ENCODE measurements at regions not wholly inside any gene's neighbourhood (a gene's known extent, or its start where the extent isn't known, plus 50 kb on each side); places are given as distances from the start of the nearest gene placed in this dataset.
A peak's percentile ranks its signal among the peaks of the same experiment; 100 is the strongest.

DNA sequence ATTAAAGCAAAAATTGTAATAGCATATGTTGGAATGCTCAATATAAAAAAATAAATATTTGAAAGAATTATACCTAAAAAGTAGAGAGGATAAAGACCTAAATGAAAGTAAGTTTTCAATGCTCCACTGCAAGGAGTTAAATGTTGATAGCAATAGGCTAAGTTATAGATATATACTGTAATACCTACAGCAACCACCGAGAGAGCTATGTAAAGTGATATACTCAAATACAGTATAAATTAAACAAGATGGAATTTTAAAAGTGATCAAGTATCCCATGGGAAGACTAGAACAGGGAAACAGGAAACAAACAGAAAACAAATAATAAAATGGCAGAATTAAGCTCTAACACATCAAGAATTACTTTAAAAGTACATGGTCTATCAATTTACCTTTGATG is 73.9 kb downstream of the CASP3 start:
- DNase-seq (ENCODE audit: low read depth): no peak

DNA sequence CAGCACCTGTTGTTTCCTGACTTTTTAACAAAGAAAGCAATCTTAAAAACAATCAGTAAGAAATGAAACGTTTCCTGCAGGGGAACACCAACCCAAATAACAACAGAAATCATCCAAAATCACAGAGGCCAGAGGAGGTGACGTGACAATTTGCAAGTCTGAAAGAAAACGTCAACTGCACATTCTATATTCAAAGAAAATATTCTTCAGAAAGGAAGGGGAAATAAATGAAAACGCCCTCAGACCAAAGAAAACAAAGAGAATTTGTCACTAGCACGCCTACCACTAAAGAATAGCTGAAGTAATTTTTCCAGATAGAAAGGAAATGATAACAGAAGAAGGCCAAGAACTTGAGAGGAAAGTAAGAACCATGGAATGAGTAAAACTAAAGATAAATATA is 74.4 kb downstream of the CASP3 start:
- no peak for DNase-seq (ENCODE audit: low read depth)

DNA sequence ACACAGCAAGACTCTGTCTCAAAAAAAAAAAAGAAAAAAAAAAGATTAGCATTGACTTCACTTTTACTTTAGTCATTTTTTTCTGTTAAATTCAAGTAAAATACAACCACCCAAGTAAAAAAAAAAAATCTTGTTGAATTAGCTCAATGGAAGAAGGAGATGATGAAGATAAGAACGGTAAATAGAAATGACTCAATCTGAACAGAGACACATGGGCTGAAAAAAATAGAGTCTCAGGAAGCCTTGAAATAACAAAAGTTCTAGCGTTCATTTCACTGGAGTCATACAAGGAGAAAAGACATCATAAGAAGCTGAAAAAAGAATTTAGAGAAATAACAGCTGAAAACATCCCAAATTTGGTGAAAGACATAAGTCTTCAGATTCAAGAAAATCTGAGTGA is 75.5 kb downstream of the CASP3 start:
- no peak for DNase-seq (ENCODE audit: low read depth)

DNA sequence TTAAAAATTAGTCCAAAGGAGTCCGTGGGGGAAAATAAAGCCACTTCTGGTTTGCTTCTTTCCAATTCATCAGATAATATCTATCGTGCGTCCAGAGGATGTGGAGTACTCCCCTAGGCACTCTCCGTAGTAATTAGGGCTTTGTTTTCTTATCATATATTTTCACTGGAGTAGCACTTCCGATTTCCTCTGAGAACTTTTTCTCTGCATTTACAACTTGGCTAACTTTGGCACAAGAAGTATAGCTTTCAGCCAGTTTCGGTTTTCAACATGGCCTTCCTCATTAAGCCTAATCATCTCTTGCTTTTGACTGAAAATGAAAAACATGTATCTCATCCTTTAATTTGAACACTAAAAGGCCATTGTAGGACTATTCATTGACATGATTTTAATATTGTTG is 80.5 kb downstream of the CASP3 start:
- DNase-seq (ENCODE audit: low read depth): no peak

DNA sequence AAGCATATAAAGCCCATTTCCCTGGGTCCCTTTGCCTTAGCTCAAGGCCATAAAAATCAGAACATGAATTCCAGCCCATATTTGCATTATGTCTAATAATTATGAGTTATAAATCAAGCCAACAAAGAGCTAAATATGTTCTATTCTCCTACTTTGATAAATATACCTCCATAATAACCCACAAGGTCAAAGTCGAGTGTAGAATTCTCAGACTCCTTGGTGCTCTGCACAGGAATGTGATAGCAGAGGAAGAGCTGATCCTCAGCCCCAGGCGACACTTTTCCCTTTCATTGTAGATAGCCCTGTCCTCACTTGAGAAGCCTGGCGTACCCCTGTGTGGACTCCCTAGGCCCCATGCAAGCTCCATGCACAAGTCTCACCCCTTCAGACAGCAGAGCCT is 85.6 kb downstream of the CASP3 start:
- DNase-seq (ENCODE audit: low read depth): no peak

DNA sequence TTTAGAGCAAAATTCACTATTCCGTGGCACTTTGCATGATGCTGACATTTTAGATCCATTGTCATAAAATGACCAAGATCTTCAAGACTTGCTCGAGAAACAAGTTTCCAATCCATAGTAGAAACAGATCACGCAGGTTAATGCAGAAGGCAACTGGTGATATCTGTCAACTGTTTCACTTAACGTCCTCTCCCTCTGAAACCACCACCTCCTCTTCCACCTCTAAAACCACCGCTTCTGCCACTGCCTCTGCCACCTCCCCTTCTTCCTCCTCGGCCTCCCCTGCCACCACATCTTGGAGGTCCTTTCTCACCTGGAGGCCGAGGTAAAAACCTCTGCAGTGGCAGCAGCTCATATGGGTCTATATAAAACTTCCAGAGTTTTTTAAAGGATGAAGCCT is 84.6 kb upstream of the IRF2 start:
- DNase-seq (ENCODE audit: low read depth): no peak

DNA sequence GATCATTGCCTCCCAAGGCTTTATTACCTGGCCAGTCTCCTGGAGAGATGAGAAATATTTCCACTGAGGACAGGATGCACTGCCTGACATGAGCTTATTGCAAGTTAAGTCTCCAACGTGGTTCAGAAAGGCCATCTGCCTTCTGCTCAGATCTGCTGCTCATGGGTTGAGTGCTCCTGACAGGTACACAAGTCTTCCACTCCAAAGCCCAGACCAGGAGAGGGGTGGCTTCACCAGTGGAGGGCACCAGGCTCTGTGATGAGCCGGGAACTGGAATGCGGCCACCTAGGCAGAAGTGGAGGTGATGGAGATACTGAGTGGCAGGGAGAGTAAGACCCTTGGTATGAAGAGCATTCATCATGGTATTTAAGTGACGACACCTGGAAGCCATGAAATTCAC is 79.5 kb upstream of the IRF2 start:
- DNase-seq (ENCODE audit: low read depth): no peak

DNA sequence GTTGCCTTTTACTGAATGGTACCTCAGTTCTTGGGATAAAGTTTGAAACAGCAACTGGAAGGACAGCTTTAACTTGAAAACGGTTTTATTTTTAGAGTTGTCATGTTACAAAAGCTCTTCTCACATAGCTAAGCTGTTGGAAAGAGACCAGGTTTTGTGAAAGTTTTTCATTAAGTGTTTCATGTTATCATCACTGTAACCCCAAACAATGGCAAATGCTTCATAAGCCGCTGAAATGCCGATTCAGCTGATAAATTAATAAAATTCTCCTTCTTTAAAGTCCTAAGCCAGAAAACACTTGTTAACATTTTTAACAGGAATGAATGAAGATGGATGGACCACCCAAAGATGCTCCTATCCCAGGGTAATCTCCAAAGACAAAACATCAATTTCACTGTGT is 76.1 kb upstream of the IRF2 start:
- no peak for DNase-seq (ENCODE audit: low read depth)

DNA sequence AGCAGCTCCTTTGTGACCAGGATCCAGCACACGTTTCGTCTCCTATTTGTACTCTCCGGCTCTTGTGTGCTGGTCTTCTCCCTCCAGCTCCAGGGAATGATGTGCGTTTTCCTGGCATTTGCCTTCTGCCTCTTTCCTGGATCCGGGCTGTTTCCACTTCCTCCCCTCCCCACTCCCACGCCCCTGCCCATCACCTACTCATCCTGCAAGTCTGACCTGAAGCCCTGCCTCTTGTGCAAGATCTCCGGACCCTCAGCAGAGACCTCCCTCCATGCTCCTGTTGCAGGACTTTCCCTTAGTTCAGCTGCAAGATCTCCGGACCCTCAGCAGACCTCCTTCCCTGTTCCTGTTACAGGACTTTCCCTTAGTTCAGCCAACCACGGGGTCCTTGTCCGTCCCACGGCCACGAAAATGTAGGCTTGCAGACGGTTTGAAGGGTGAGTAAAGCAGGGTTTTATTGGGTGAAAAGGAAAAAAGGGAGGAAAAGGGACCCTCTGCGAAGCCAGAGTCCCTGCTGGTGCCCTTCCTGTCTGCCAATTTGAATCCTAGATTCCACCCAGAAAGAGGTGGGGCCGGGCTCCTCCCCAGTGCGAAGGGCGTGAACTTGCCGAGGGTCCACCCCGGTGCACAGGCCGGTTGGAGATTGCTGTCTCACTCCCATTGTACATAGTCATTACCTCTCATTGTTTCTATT is 74.4 kb upstream of the IRF2 start:
- no peak for DNase-seq (ENCODE audit: low read depth)

DNA sequence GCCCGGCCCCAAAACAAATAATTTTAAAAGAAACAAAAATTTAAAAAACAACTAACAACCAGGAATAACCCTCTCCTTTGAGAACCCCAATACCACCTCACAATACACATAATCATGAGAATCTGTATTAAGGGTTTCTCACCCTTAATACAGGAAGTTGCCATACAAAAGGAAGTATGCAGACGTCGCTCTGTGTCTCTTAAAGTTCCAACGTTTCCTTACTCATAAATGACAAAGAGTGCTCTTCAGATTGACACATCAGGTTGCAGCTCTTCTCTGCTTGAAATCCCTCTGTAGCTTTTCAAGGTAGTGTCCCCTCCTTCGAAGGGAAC is 73.9 kb upstream of the IRF2 start:
- DNase-seq (ENCODE audit: low read depth): no peak

DNA sequence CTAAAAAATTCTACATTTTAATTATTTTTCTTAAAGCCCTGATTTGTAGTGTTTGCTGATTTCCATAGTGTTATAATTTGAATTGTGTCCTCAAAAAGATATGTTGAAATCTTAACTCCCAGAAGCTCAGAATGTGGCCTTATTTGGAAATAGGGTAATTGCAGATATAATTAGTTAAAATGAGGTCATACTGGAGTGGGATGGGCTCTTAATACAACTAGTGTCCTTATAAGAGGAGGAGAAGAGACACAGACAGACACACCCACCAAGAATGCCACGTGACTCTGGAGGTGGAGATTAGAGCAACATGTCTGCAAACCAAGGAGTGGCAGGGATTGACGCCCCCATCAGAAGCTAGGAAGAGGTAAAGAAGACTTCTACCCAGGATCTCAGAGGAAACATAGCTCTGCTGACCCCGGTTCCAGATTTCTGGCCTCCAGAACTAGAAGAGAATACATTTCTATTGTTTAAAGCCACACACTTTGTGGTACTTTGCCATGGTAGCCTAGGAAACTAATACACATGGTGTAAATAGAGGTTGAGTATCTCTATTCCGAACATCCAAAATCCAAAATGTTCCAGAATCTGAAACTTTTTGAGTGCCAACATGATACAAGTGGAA is 70.5 kb upstream of the IRF2 start:
- DNase-seq (ENCODE audit: low read depth): no peak

DNA sequence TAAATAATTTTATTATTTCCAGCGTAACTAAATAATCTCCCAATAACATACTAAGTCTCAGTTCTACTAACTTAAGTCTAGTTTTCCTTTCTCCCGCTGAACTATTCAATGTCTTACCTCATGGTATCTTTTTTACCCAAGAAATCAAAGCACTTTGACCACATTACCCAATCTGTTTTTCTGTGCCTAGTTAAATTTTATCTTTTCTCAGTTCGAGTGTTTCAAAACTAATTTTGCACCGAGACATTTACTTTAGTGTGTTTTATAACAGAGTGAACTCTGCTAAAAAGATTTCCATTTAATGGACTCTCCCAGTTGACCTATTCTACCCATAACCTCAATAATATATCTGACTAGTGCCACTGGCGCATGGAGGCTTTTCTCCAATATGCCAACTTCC is 67.6 kb upstream of the IRF2 start:
- peak; percentile 37 for DNase-seq (ENCODE audit: low read depth)

DNA sequence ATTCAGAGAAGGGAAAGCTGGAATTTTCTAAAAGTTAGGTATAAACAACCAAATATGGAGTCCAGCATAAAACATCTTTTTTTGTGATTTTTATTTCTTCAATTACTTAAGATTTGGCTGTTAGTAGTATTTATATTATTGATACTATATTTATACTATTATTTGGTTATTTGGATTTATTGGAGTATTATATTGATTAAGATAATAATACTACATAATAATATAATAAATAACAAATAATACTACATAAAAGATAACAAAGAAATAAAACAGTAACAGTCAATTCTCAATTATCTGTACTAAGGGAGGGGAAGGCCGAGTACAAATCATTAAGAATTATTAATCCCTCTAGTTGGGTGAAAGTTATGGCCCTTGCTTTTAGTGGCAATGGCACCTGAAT is 66.0 kb upstream of the IRF2 start:
- no peak for DNase-seq (ENCODE audit: low read depth)

DNA sequence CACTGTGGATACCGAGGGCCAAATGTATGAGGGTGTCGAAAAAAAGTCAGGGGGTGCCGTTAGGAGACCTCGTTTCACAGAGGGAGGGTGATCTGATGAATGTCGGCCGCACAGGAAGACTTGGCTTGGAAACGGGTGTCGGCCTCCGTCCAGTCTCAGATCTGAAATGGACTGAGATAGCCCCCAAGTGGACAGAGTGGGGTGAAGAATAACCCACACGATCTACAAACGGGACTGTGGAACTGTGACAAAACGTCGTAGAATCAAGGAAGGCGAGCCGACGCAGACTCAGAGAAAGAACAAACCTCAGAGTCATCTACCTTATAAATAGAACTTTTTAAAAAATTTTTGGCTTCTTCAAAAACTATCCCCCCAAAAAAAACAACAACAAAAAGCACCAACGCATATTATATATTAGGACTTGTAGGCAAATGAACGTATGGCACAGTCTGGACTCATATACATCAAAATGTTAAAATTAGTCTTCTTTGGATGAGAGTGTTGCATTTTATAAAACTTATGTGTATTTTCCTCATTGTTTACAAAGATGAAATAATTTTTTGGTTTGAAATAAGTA is 63.8 kb upstream of the IRF2 start:
- DNase-seq (ENCODE audit: low read depth): peak; percentile 84

DNA sequence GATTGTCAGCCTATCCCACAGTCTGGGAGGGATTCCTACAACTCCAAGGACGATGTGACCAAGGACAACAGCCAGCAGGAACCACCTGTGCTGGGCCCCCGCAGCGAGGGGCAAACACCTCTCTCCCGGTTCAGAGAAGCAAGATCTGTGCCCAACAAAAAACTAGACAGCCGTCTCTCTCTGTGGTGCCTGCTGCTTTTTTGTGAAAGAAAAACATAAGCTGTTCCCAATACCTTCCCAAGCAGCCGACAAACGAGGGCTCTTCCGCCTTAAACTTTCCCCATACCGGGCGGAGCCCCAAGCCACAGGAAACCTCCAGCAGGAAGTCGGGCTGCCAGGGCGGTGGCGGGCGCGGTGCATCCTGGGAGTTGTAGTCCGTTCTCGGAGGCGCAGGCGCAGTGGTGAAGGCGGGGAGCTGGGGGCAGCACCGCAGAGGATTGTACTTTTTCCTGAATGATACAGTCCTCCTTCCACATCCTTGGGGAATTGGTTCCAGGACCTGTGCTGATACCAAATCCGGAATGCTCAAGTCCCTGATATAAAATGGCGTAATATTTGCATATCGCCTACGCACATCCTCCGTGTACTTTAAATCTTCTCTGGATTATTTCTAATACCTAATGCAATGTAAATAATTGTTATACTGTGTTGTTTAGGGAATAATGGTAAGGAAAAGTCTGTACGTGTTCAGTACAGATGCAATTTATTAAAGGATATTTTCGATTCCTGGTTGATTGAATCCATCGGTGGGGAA is 63.1 kb upstream of the IRF2 start:
- peak; percentile 88 for DNase-seq (ENCODE audit: low read depth)

DNA sequence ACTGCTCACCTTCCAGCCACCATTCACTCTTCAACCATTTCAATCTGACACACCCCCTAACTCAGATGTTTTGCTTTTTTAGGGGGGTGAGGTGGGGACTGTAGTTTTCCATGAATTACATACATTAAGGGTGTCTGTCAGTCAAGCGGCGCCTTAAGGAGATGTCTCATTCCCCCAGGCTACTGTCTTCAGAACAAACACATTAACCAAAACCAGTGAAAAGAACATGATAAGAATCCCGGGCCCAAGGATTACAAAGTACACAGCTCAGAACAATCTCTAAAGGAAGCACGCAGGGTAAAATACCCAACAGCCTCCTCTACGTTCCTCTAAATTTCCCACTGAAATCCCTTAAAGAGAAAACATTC is 62.5 kb upstream of the IRF2 start:
- no peak for DNase-seq (ENCODE audit: low read depth)

DNA sequence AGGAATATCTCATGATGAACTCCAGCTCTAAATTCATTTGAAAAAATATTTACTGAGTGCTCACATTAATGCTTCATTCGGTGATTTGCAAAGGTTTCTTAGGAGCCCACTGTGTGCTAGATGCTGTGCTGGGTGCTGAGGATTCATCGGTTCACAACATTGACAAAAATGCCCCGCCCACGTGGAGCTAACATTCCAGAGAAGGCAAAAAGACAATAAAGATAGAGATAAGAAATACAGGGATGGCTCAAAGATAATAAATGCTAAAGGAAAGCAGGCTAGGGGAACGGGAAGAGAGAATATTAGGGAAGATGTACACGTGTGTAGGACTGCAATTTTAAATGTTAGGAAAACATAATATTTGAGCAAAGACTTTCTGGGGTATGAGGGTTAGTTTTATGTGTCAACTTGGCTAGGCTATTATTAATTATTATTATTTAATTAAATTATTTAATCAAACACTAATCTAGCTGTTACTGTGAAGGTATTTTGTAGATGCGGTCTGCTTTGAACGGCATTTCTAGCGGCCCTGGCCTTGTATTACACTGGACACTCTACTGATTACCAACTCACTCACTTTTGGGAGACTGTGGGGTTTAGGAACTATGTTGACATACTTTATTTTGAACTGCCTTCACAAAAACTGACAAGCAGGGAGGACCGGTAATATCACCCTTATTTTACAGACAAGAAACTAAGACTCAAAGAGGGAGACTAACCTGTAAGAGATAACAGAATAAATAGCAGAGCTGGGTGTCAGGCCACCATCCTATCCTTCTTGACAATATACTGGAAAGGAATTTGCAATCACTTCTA is 61.9 kb upstream of the IRF2 start:
- DNase-seq (ENCODE audit: low read depth): no peak

DNA sequence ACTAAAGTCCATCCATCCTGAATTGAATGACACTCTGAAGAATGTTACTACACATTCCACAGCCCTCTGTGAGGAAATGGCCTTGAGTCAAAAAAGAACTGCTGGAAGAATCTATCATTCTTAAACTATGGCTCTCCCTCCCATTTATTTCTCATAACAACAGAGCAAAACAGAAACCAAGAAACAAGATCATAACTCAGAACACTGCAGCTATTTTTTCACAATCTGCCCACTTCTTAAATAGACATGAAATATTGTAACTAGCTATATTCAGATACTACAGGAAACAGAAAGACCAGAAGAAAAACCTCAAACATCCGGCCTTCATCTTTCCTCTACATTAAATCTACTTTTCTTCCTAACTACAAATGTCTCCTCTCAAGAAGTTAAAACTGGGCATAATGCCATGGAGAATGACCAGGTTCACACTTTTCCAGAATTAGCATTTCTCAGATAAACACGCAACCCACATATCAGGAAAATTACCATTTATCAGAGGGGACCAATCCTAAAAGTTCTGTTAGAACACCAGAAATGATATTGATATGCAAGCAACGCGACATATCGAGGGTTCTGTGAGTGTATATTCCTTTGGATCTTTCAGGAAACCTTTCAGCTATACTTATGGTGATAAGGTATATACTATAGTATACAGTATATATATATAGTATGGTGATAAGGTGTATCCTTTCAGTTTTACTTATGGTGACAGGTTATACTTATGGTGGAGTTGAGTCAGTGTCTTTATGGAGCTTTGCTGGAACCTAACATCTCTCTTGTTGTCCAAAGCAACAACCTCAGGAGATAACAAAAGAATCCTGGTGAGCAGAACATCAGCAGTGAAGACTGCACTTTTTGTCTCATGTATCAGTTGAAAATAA is 60.4 kb upstream of the IRF2 start:
- peak; percentile 33 for DNase-seq (ENCODE audit: low read depth)

DNA sequence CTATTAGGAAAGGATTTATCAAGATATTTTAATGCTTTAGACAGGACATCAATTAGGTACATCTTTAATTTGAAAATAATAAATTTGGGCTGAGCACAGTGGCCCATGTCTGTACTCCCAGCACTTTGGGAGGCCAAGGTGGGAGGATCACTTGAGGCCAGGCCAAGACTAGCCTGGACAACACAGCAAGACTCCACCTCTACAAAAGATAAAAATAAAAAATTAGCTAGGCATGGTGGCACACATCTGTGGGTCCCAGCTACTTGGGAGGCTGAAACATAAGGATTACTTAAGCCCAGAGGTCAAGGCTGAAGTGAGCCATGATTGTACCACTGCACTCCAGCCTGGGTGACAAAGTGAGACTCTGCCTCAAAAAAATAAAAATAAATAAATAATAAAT is 59.6 kb upstream of the IRF2 start:
- DNase-seq (ENCODE audit: low read depth): no peak

DNA sequence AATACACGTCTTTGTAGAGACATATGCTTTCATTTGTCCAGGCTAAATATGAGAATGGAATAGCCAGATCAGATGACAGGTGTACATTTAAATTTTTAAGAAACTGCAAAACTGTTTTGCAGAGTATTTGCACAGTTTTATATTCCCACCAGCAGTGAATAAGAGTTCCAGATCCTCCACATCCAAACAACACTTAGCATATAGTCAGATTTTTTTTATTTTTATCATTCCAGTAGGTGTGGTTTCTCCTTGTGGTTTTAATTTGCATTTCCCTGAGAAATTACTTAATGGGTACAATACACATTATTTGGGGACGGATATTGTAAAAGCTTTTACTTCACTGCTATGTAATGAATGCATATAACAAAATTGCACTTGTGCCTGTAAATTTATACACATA is 56.7 kb upstream of the IRF2 start:
- DNase-seq (ENCODE audit: low read depth): no peak

DNA sequence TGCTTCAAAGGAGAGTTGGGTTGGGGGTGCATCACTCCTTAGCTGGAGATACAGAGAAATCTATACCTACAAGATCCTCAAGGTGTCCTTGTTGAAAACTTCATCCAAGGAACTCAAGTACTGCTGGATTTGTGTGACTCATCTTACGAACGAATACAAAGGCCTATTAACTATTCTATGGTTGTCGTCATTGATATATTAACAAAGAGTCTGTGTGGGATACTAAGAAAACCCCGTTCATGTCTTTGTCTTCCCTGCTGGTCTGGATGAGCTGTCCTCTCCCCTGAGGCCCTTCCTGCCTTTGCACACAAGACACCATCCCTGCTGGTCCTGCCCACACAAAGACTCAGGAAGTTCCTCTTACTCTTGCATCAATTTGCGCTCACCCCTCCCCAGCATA is 54.9 kb upstream of the IRF2 start:
- no peak for DNase-seq (ENCODE audit: low read depth)

Data from renal cortical epithelial cell (primary cell).